Mammary epithelial cell (primary cell): ENCODE measurements at regions not wholly inside any gene's neighbourhood (a gene's known extent, or its start where the extent isn't known, plus 50 kb on each side); places are given as distances from the start of the nearest gene placed in this dataset.
"Not testable (repeated sequence)": the region's sequence is repeated elsewhere in the genome, so short reads cannot be mapped to it uniquely, and the experiment has no call there.

Source experiments
- EZH2 ChIP-seq: IDR thresholded peaks from 2 replicates; pipeline ENCODE4 v1.6.1; 2012; ENCODE audit warnings: low read length, inconsistent platforms, borderline replicate concordance
- TF ChIP-seq, protein P1 (sequence below), 2 donors: IDR thresholded peaks in 1 of 2; conservative IDR thresholded peaks in 1 of 2; 2 replicates each; pipeline ENCODE4 v1.5.1; 2011 to 2012; ENCODE audit warnings: inconsistent platforms in 2 of 2, low read length in 2 of 2, mild to moderate bottlenecking in 2 of 2, control low read depth in 1 of 2, low read depth in 1 of 2; ENCODE audit not compliant: insufficient read depth in 1 of 2; ENCODE audit errors: extremely low read depth in 1 of 2

DNA sequence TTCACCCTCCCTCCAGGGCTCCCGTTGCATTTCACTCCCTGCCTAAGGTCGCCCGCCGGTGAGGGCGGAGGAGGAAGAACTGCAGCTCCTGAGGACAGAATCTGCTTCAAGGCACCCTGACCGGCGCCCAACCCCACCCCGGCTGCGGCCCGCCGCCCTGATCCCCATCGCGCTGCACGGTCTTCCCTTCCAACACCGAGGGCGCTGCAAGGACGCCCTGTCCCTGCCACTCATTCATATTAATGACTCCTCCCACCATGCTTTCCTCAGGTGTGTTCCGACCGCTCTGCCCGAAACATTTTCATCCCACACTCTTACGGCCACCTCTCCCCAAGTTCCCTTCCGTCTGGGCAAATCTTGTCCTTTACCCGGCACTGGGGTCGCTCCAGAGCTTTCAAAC is 248.6 kb downstream of the SPATA31A1 start:
- TF ChIP-seq, protein P1, sequence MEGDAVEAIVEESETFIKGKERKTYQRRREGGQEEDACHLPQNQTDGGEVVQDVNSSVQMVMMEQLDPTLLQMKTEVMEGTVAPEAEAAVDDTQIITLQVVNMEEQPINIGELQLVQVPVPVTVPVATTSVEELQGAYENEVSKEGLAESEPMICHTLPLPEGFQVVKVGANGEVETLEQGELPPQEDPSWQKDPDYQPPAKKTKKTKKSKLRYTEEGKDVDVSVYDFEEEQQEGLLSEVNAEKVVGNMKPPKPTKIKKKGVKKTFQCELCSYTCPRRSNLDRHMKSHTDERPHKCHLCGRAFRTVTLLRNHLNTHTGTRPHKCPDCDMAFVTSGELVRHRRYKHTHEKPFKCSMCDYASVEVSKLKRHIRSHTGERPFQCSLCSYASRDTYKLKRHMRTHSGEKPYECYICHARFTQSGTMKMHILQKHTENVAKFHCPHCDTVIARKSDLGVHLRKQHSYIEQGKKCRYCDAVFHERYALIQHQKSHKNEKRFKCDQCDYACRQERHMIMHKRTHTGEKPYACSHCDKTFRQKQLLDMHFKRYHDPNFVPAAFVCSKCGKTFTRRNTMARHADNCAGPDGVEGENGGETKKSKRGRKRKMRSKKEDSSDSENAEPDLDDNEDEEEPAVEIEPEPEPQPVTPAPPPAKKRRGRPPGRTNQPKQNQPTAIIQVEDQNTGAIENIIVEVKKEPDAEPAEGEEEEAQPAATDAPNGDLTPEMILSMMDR (conservative IDR thresholded peaks at IDR 0.05 in 1 of 2, IDR thresholded peaks at IDR 0.05 in 1 of 2; ENCODE audit: extremely low read depth in 1 of 2, insufficient read depth in 1 of 2, low read depth in 1 of 2, low read length in 2 of 2): not testable (repeated sequence)
- TF ChIP-seq EZH2: not testable (repeated sequence)
